Panc1 (cell line): ENCODE measurements at regions not wholly inside any gene's neighbourhood (a gene's known extent, or its start where the extent isn't known, plus 50 kb on each side); places are given as distances from the start of the nearest gene placed in this dataset.

Source experiments
- ATAC-seq: fragments of 200-7000 bp; cut with Tn5 transposase; 2 replicates; pipeline ENCODE4 v1.9.1; 2020; ENCODE audit warnings: mild to moderate bottlenecking, moderate library complexity
- BruUV-seq: library from RNA; stranded (reverse); fragments of 400-500 nt; replicated peaks from 2 replicates; lab custom pipeline; 2021; lab: Mats Ljungman, UMichigan
- CTCF ChIA-PET: fragments of 300-600 bp; sonication (Branson Sonifier 250); formaldehyde crosslinking; loops from one replicate; lab custom pipeline; 2022; ENCODE audit warnings: antibody characterized with exemption; lab: Charles Lee
- POLR2A ChIA-PET: fragments of 300-600 bp; sonication (Branson Sonifier 250); formaldehyde crosslinking; loops from one replicate; lab custom pipeline; 2022; ENCODE audit warnings: antibody characterized with exemption; lab: Charles Lee
- DNase-seq: peaks from one replicate; pipeline ENCODE4 v3.0.0-alpha.2; 2010; ENCODE audit warnings: low read depth, low spot score
- H3K27ac ChIP-seq: 2 replicates; pipeline ENCODE4 v1.5.1; 2011; ENCODE audit warnings: mild to moderate bottlenecking, low read length, inconsistent platforms
- H3K27me3 ChIP-seq: fragments of 200-500 bp; sonication (Bioruptor generic); 2 replicates; pipeline ENCODE4 v1.6.0; 2014; ENCODE audit warnings: low read length, inconsistent platforms; ENCODE audit not compliant: control insufficient read depth, insufficient read depth
- H3K36me3 ChIP-seq: fragments of 200-500 bp; sonication (Bioruptor generic); 2 replicates; pipeline ENCODE4 v1.5.1; 2014; ENCODE audit warnings: inconsistent platforms, mild to moderate bottlenecking, low read length, moderate library complexity; ENCODE audit not compliant: control insufficient read depth, insufficient read depth
- H3K4me1 ChIP-seq: 2 replicates; pipeline ENCODE4 v1.5.1; 2011; ENCODE audit warnings: inconsistent platforms, mild to moderate bottlenecking, low read length, moderate library complexity; ENCODE audit not compliant: control insufficient read depth, insufficient read depth
- H3K4me3 ChIP-seq, 2 experiments: 2 replicates each; pipeline ENCODE4 v1.5.1; 2011 to 2012; ENCODE audit warnings: low read depth in 2 of 2, low read length in 2 of 2, mild to moderate bottlenecking in 2 of 2, inconsistent platforms in 1 of 2, moderate library complexity in 1 of 2
- H3K9me3 ChIP-seq: fragments of 200-500 bp; sonication (Bioruptor generic); 2 replicates; pipeline ENCODE4 v1.5.1; 2014; ENCODE audit warnings: low read depth, mild to moderate bottlenecking, inconsistent platforms, low read length, moderate library complexity; ENCODE audit not compliant: control insufficient read depth, insufficient read depth
- POLR2AphosphoS5 ChIP-seq: IDR thresholded peaks from 2 replicates; pipeline ENCODE4 v1.6.1; 2012; ENCODE audit warnings: mild to moderate bottlenecking, low read depth, low read length, moderate library complexity
- SIN3A ChIP-seq: IDR thresholded peaks from 2 replicates; pipeline ENCODE4 v1.6.1; 2012; ENCODE audit warnings: low read depth, mild to moderate bottlenecking, low read length, moderate library complexity, borderline replicate concordance; ENCODE audit not compliant: insufficient read depth
- TCF7L2 ChIP-seq: IDR thresholded peaks from 2 replicates; pipeline ENCODE4 v1.6.1; 2011; ENCODE audit warnings: mild to moderate bottlenecking, low read depth, low read length, inconsistent platforms
- in situ Hi-C: cut with HindIII; loops from 2 replicates; pipeline ENCODE4 v1.10.0; 2016; ENCODE audit warnings: low sequenced_read_pairs, low pct_unique_long_range_greater_than_20kb
- intact Hi-C: fragments of 100-400 bp; cut with micrococcal nuclease; formaldehyde crosslinking; loops from one replicate; pipeline ENCODE4 v1.10.0; 2022; ENCODE audit not compliant: unreplicated experiment
- TF ChIP-seq, protein P1 (sequence below), 2 experiments: IDR thresholded peaks; 2 replicates each; pipeline ENCODE4 v1.6.1; 2011 to 2012; ENCODE audit warnings: low read depth in 2 of 2, control low read depth in 1 of 2, low read length in 1 of 2, mild to moderate bottlenecking in 1 of 2, moderate library complexity in 1 of 2; ENCODE audit not compliant: insufficient read depth in 1 of 2
- TF ChIP-seq, protein P2 (sequence below): fragments of 450-650 bp; IDR thresholded peaks from 2 replicates; pipeline ENCODE4 v1.5.1; 2017; ENCODE audit warnings: mild to moderate bottlenecking

DNA sequence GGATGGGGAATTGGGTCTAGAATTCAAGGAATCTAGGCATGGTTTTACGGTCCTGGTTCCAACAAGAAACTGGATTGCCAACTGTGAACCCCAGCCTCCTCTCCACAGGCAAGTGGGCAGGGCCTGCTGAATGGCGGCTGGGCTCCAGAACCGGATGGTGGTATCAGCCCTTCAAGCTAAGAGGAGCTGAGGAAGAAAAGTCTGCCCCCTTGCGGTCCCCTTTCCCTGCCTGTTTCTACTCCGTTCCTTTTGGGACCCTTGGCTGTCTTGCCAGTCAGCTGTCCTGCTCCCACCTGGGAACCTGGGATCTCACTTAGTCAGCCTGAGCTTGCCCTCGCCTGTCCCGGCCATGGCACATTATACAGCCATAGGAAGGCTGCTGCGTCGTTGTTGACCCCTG lies 234.4 kb upstream of the DAPK1 start:
- Histone ChIP-seq H3K4me1 (no peaks in the 10 kb centered on the region), H3K9me3 (no peaks in the 10 kb centered on the region), H3K27me3 (no peaks in the 10 kb centered on the region), H3K27ac (no peak overlapping the region), H3K36me3 (no peaks in the 10 kb centered on the region), H3K4me3 (no peak overlapping the region)
- TF ChIP-seq TCF7L2 (no peak), POLR2AphosphoS5 (no peak), SIN3A (no peak)
- TF ChIP-seq, protein P1, sequence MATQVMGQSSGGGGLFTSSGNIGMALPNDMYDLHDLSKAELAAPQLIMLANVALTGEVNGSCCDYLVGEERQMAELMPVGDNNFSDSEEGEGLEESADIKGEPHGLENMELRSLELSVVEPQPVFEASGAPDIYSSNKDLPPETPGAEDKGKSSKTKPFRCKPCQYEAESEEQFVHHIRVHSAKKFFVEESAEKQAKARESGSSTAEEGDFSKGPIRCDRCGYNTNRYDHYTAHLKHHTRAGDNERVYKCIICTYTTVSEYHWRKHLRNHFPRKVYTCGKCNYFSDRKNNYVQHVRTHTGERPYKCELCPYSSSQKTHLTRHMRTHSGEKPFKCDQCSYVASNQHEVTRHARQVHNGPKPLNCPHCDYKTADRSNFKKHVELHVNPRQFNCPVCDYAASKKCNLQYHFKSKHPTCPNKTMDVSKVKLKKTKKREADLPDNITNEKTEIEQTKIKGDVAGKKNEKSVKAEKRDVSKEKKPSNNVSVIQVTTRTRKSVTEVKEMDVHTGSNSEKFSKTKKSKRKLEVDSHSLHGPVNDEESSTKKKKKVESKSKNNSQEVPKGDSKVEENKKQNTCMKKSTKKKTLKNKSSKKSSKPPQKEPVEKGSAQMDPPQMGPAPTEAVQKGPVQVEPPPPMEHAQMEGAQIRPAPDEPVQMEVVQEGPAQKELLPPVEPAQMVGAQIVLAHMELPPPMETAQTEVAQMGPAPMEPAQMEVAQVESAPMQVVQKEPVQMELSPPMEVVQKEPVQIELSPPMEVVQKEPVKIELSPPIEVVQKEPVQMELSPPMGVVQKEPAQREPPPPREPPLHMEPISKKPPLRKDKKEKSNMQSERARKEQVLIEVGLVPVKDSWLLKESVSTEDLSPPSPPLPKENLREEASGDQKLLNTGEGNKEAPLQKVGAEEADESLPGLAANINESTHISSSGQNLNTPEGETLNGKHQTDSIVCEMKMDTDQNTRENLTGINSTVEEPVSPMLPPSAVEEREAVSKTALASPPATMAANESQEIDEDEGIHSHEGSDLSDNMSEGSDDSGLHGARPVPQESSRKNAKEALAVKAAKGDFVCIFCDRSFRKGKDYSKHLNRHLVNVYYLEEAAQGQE (IDR thresholded peaks at IDR 0.05; ENCODE audit: insufficient read depth in 1 of 2, low read depth in 2 of 2, low read length in 1 of 2), result no peak
- TF ChIP-seq, protein P2, sequence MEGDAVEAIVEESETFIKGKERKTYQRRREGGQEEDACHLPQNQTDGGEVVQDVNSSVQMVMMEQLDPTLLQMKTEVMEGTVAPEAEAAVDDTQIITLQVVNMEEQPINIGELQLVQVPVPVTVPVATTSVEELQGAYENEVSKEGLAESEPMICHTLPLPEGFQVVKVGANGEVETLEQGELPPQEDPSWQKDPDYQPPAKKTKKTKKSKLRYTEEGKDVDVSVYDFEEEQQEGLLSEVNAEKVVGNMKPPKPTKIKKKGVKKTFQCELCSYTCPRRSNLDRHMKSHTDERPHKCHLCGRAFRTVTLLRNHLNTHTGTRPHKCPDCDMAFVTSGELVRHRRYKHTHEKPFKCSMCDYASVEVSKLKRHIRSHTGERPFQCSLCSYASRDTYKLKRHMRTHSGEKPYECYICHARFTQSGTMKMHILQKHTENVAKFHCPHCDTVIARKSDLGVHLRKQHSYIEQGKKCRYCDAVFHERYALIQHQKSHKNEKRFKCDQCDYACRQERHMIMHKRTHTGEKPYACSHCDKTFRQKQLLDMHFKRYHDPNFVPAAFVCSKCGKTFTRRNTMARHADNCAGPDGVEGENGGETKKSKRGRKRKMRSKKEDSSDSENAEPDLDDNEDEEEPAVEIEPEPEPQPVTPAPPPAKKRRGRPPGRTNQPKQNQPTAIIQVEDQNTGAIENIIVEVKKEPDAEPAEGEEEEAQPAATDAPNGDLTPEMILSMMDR, result no peak
- DNase-seq (no peak), ATAC-seq (no peak)
- POLR2A ChIA-PET, result no interaction called here
- CTCF ChIA-PET, result no interaction called here
- no TSS peak for BruUV-seq
- in situ Hi-C loops (no loop called here), intact Hi-C loops (no loop called here)

DNA sequence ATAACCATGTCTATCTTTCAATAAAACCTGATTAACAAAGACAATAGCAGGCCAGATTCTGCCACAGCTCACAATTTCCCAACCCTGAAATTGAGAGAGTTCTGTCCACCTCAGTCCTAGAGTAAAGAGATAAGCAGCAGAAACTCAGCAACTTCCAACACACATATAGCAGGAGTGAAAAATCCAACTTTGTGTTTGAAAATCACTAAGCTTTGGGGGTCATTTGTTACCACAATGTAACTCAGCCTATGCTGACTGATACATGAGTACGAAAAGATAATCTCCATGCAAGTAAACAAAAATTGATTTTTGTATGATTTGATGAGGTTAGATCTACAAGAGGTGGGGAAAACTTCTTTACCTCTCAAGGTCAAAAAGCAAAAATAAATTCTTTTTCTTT lies 231.0 kb upstream of the DAPK1 start:
- intact Hi-C loops, result no loop called here
- no peaks in the 10 kb centered on the region for H3K9me3 ChIP-seq
- DNase-seq (no peak), ATAC-seq (no peak)
- no peak overlapping the region for H3K4me3 ChIP-seq
- no peaks in the 10 kb centered on the region for H3K36me3 ChIP-seq
- in situ Hi-C loops, result no loop called here
- ChIA-PET POLR2A (no interaction called here), CTCF (interaction anchor here (0.6 kb wide), 1 partner anchor 10 kb away, joined by 3 read pairs; no protein-coding TSS in a partner anchor)
- TF ChIP-seq POLR2AphosphoS5 (no peak), SIN3A (no peak), TCF7L2 (no peak)
- TF ChIP-seq, protein P1 (IDR thresholded peaks at IDR 0.05; ENCODE audit: insufficient read depth in 1 of 2, low read depth in 2 of 2, low read length in 1 of 2), result no peak
- TF ChIP-seq, protein P2, result no peak
- no peaks in the 10 kb centered on the region for H3K27me3 ChIP-seq
- no peak overlapping the region for H3K27ac ChIP-seq
- no TSS peak for BruUV-seq
- no peaks in the 10 kb centered on the region for H3K4me1 ChIP-seq
